Body of pancreas (tissue), 4 donors: ENCODE measurements at regions not wholly inside any gene's neighbourhood (a gene's known extent, or its start where the extent isn't known, plus 50 kb on each side); places are given as distances from the start of the nearest gene placed in this dataset.

Source experiments
- POLR2A ChIP-seq, 3 donors: fragments of 450-650 bp; IDR thresholded peaks; one replicate each; pipeline ENCODE4 v1.6.1; 2016; ENCODE audit warnings: antibody characterized with exemption in 3 of 3, mild to moderate bottlenecking in 2 of 3
- TF ChIP-seq, protein P1 (sequence below), 7 experiments: fragments of 450-650 bp in 4 of 7; fragments of 200-600 bp in 3 of 7; sonication (generic) in 3 of 7; IDR thresholded peaks; one replicate each; pipeline ENCODE4 v1.5.1; 2016 to 2019; ENCODE audit warnings: antibody characterized with exemption in 7 of 7

DNA sequence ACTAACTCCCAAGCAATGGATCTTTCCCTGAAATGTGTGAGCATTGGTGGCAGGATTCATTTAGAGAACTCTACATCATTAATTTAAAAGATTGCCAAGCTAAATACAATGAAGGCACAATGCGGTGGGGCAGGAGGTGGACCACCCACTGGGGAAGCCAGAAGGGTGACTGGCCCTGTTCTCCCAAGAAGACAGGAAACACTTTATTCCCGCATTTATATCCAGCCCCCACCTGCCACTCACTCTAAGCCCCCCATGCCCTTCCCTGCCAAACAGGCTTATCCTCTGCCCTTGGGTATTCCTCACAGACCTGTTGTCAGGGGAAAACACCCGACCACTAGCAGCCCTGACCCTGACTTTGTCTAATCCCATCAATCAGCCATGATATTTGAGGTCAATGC lies 189.1 kb upstream of the UBL3 start:
- TF ChIP-seq, protein P1, sequence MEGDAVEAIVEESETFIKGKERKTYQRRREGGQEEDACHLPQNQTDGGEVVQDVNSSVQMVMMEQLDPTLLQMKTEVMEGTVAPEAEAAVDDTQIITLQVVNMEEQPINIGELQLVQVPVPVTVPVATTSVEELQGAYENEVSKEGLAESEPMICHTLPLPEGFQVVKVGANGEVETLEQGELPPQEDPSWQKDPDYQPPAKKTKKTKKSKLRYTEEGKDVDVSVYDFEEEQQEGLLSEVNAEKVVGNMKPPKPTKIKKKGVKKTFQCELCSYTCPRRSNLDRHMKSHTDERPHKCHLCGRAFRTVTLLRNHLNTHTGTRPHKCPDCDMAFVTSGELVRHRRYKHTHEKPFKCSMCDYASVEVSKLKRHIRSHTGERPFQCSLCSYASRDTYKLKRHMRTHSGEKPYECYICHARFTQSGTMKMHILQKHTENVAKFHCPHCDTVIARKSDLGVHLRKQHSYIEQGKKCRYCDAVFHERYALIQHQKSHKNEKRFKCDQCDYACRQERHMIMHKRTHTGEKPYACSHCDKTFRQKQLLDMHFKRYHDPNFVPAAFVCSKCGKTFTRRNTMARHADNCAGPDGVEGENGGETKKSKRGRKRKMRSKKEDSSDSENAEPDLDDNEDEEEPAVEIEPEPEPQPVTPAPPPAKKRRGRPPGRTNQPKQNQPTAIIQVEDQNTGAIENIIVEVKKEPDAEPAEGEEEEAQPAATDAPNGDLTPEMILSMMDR (IDR thresholded peaks at IDR 0.05) = no peak
- TF ChIP-seq POLR2A (IDR thresholded peaks at IDR 0.05) = no peak
